NCI-H2081 treated with DMSO at 0.1 percent for 48 hours (cell line): ENCODE measurements at regions not wholly inside any gene's neighbourhood (a gene's known extent, or its start where the extent isn't known, plus 50 kb on each side); places are given as distances from the start of the nearest gene placed in this dataset.

Experiments
- DNase-seq: peaks from one replicate; lab custom pipeline; 2025; lab: John Stamatoyannopoulos, UW

GRCh38 chr1:98421085-98421435 is 240.5 kb upstream of the SNX7 start:
- DNase-seq: no peak

DNA sequence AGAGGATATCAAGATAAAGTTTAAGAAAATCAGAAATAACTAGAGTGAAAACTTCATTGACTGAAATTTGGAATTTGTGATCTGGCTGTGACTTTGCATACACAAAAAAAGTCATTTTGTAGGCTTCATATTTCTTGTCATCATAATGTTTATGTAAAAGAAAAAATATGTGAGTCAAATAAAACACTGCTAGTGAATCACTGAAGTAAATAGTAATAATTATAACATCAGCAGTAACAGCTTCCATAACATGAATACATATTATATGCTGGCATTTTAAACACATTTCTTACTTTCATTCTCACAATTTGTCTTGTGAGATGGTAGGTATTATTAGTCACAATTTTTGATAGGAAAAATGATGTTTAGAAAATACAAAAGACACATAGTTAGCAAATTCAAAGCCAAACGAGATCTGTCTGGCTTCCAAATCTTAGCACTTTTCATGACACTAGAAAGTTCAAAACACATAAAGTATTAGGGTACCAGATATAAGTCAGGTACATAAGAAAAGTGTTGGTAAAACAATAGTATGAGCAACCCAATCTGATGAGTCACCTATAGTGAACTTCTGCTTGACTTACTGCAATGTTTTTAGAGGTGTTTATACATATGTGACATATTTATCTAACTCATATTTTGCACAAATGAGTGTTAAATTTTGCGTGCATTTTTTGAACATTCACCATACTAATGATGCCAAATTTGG is 241.0 kb upstream of the SNX7 start:
- DNase-seq: no peak

DNA sequence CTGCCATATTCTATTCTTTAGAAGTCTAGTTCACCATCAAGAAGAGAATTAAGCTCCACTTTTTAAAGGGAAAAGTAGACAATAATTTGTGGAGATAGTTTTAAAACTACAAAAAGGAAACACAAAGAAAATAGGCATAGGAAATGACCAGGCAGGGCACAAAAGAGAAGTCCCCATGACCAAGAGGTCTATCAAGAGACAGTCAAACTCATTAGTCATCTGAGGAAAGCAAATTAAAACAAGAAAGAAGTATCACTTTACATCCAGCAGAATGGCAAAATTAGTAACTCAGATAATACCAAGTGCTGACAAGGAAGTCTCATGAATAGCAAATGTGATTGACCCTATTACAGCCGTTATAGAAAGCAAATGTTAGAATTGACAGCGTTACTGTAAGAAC is 243.7 kb upstream of the SNX7 start:
- DNase-seq: no peak

- DNase-seq: peak; percentile 26
These were observed 251.4 kb upstream of the SNX7 start for GRCh38 chr1:98410082-98410481.

DNA sequence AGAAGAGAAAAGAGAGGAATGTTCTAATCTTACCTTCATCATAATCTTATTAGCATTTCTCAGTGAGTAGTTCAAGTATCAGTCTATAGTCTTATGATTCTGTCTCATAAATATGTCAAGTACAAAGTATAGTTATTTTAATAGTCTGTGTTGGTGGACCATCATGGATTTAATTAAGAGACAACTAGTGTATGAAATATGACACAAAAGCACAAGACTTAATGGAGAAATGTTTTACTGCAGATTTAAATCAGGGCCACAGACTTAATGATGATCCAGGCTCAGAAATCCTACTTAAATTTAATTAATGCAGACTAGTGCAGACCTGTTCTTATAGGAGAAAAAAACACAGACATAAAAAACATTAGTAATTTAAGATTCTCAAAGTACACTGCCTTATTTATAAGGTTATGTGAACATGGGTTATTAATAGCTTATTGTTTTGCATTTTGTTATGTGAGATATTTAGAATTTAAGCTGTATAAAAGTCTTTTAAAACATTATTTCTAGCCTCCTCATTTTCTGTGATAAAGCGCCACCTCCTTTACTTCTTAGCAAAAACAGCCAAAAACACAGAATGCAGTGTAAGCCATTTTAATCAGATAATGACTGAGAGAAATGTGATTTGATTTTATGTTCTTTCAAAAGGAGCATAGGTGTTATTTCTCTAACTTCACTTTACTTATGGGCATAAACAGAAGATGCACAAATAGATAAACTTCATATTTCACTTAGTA is 255.0 kb upstream of the SNX7 start:
- no peak for DNase-seq

- no peak for DNase-seq
These were observed 255.9 kb upstream of the SNX7 start for GRCh38 chr1:98405581-98406074.

- no peak for DNase-seq
These were observed 256.7 kb upstream of the SNX7 start for GRCh38 chr1:98404866-98405265.

- DNase-seq: no peak
These were observed 257.5 kb upstream of the SNX7 start for GRCh38 chr1:98403963-98404480.

- DNase-seq: no peak
These were observed 258.7 kb upstream of the SNX7 start for GRCh38 chr1:98402860-98403259.

DNA sequence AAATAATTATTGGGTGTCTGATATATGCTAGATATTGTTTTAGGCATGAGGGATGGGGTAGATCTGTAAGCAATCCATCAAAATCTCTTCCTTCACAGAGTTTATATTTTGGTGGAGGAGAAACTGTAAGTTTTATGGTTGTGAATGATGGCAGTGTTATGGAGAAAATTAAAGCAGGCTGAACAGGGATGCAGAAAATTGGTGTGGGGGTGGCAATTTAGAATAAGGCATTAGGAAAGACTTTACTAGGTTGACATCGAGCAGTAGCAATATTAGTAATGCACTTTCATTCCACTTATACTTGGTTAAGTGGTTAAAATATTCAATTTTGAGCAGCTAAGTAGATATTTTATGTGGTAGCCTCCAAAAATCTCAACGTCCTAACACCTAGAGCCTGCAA is 261.1 kb upstream of the SNX7 start:
- DNase-seq: no peak

- DNase-seq: no peak
These were observed 262.3 kb upstream of the SNX7 start for GRCh38 chr1:98399218-98399617.

DNA sequence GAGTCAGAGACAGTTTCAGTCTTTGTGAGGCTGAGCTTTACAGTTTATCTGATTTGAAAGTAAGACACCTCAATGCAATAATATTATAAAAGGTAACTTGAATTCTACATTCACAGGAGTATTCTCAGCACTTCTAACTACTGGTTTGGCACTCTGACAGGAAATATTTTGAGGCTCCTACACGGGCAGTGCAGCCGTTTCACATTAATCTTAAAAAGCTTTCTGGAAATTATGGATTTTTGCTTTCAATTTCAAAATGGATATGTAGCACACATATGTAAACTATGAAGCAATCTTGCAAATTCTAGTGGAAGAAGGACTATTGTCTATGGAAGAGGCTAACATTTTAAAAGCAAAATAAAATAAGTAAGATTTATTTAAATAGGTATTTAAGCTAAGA is 262.9 kb upstream of the SNX7 start:
- DNase-seq: no peak

DNA sequence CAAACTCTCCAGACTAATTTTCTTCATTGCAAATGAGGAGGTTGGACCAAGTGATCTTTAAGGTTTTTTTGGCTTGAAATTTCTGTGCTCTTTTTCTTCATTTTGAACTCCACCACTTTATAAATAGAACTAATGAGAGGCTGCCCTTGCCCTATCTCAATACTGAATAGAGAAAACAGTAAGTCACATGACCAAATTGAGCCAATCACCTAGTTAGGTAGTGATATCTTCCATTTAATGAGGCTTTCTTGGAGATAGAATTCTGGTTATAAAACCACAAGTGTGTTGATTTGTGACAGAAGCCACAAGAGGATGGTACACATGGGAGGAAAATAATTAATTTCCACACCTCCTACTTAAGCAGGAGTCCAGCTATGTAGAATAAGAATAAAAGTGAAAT is 263.4 kb upstream of the SNX7 start:
- no peak for DNase-seq

- no peak for DNase-seq
These were observed 267.8 kb upstream of the SNX7 start for GRCh38 chr1:98393719-98394118.

DNA sequence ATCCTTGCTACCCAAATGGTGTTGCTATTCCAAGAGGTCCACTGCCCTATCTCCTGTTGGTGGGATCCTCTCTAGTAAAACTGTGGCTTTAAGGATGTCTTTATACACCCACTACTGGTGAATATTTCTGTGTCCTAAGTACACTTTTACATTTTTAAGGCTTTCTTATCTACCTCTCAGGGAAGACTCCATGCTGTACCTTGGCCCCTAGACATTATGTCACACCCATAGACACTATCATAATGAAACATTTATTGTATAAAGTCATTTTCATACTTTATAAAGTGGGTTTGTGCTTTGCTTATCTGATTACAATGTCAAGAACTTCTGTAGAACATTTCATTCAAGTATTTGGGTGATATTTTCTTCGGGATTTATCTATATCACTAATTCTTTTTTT is 270.3 kb upstream of the SNX7 start:
- DNase-seq: no peak

DNA sequence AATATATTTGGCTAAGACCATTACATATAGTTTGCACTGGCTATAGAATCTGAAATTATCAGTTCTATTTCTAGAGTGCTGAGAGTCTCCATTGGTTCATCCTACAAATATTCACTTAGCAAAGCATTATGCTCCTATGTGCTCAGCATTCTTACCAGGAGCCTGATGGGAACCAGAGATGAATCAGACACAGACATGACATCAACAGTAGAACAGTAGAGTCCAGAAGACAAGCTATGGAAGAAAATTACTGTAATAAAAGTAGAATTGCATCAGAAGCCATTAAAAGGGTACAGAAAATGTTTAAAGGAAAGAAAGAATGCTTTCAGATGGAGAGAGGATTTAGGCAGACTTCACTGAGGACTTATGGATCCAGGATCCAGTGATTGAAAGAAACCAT is 271.7 kb upstream of the SNX7 start:
- no peak for DNase-seq

- no peak for DNase-seq
These were observed 273.1 kb upstream of the SNX7 start for GRCh38 chr1:98388441-98388840.

- no peak for DNase-seq
These were observed 273.8 kb upstream of the SNX7 start for GRCh38 chr1:98387701-98388100.

GRCh38 chr1:98386675-98387440 is 274.7 kb upstream of the SNX7 start:
- no peak for DNase-seq

- no peak for DNase-seq
These were observed 275.9 kb upstream of the SNX7 start for GRCh38 chr1:98385652-98386051.

DNA sequence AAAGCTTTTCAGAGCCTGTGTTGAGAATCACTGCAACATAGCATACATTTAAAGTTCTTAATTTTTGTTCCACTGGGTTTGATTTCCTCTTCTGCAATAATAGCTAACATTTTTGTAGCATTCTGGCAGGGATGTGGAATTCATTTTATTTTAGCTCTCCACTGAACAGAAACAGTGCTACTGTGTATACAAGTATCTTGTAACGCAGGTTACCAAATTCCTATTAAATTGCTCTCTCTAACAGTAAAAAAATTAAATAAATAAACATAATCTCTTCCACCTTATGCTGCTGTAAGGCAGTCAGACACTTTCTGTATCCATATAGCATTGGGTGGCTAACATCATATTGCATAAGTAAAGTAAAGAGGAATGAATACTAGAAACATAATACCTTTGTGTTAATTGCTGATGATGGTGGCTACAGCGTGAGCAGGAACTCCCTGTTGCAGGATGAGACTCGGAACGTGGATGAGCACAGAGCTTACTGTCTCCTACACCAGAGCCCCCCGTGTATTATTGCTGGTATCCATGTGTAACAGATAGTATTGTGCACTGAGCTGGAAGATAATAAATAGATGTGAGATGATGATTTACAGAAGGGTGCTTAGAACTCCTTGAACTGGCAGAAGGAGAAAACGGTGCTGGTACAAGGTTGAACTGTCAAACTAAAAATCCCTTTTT is 276.9 kb upstream of the SNX7 start:
- DNase-seq: no peak
